HEK293 (cell line): ENCODE measurements at regions not wholly inside any gene's neighbourhood (a gene's known extent, or its start where the extent isn't known, plus 50 kb on each side); places are given as distances from the start of the nearest gene placed in this dataset.

Experiments
- CTCF ChIA-PET: fragments of 350-600 bp; formaldehyde crosslinking; extraction: SDS; loops from one replicate; lab custom pipeline; 2021; ENCODE audit warnings: antibody characterized with exemption; lab: Yijun Ruan, JAX
- POLR2A ChIA-PET: fragments of 300-600 bp; formaldehyde crosslinking; extraction: SDS; loops from one replicate; lab custom pipeline; 2020; ENCODE audit warnings: antibody characterized with exemption, inconsistent platforms; lab: Yijun Ruan, JAX
- H3K27ac ChIP-seq: fragments of 200-500 bp; sonication (Bioruptor generic); 2 replicates; pipeline ENCODE4 v1.5.1; 2014; ENCODE audit warnings: low read depth, low read length, control low read depth, inconsistent platforms; ENCODE audit errors: extremely low read depth
- H3K36me3 ChIP-seq, 2 experiments: fragments of 200-500 bp in 1 of 2; sonication (Bioruptor generic) in 1 of 2; 1 replicate in 1 of 2; 2 replicates in 1 of 2; pipeline ENCODE4 v1.5.1; 2014 to 2017; ENCODE audit warnings: inconsistent platforms in 2 of 2, low read length in 2 of 2; ENCODE audit not compliant: control insufficient read depth in 2 of 2, insufficient read depth in 1 of 2
- H3K4me1 ChIP-seq: fragments of 200-500 bp; sonication (Bioruptor generic); 2 replicates; pipeline ENCODE4 v1.5.1; 2014; ENCODE audit warnings: mild to moderate bottlenecking, low read length, inconsistent platforms; ENCODE audit not compliant: control insufficient read depth, insufficient read depth
- H3K4me3 ChIP-seq: 2 replicates; pipeline ENCODE4 v1.5.1; 2011; ENCODE audit warnings: low read depth, mild to moderate bottlenecking, control low read depth, low read length, moderate library complexity
- H3K9me3 ChIP-seq: fragments of 200-500 bp; sonication (Bioruptor generic); 2 replicates; pipeline ENCODE4 v1.5.1; 2014; ENCODE audit warnings: low read depth, low read length, inconsistent platforms; ENCODE audit not compliant: control insufficient read depth, insufficient read depth
- EGR2 ChIP-seq: fragments of 450-650 bp; formaldehyde crosslinking; IDR thresholded peaks from 2 replicates; pipeline ENCODE4 v1.5.1; 2016; ENCODE audit warnings: low read depth, missing biosample characterization, missing genetic modification characterization
- FEZF1 ChIP-seq: fragments of 450-650 bp; formaldehyde crosslinking; IDR thresholded peaks from 2 replicates; pipeline ENCODE4 v1.5.1; 2016; ENCODE audit warnings: missing biosample characterization, missing genetic modification characterization
- GLIS2 ChIP-seq: fragments of 450-650 bp; formaldehyde crosslinking; IDR thresholded peaks from 2 replicates; pipeline ENCODE4 v1.5.1; 2016; ENCODE audit warnings: missing biosample characterization, missing genetic modification characterization
- KLF1 ChIP-seq: fragments of 450-650 bp; formaldehyde crosslinking; IDR thresholded peaks from 2 replicates; pipeline ENCODE4 v1.5.1; 2016; ENCODE audit warnings: missing biosample characterization, missing genetic modification characterization
- KLF10 ChIP-seq: fragments of 450-650 bp; IDR thresholded peaks from 2 replicates; pipeline ENCODE4 v1.5.1; 2018; ENCODE audit warnings: missing biosample characterization, mild to moderate bottlenecking, missing genetic modification characterization
- KLF16 ChIP-seq: fragments of 450-650 bp; formaldehyde crosslinking; IDR thresholded peaks from 2 replicates; pipeline ENCODE4 v1.5.1; 2017; ENCODE audit warnings: missing biosample characterization, missing genetic modification characterization
- KLF9 ChIP-seq: fragments of 450-650 bp; formaldehyde crosslinking; IDR thresholded peaks from 2 replicates; pipeline ENCODE4 v1.5.1; 2016; ENCODE audit warnings: missing biosample characterization, missing genetic modification characterization, low read depth
- RBAK ChIP-seq: fragments of 450-650 bp; formaldehyde crosslinking; IDR thresholded peaks from 2 replicates; pipeline ENCODE4 v1.5.1; 2016; ENCODE audit warnings: missing biosample characterization, missing genetic modification characterization
- SCRT2 ChIP-seq: fragments of 450-650 bp; formaldehyde crosslinking; IDR thresholded peaks from 2 replicates; pipeline ENCODE4 v1.5.1; 2016; ENCODE audit warnings: missing biosample characterization, missing genetic modification characterization
- ZBTB20 ChIP-seq: fragments of 450-650 bp; formaldehyde crosslinking; IDR thresholded peaks from 2 replicates; pipeline ENCODE4 v1.5.1; 2016; ENCODE audit warnings: missing biosample characterization, missing genetic modification characterization
- ZBTB48 ChIP-seq: fragments of 450-650 bp; formaldehyde crosslinking; IDR thresholded peaks from 2 replicates; pipeline ENCODE4 v1.5.1; 2016; ENCODE audit warnings: missing biosample characterization, missing genetic modification characterization
- ZBTB7A ChIP-seq: fragments of 450-650 bp; formaldehyde crosslinking; IDR thresholded peaks from 2 replicates; pipeline ENCODE4 v1.5.1; 2016; ENCODE audit warnings: low read depth, missing biosample characterization, missing genetic modification characterization
- ZNF121 ChIP-seq: fragments of 450-650 bp; formaldehyde crosslinking; IDR thresholded peaks from 2 replicates; pipeline ENCODE4 v1.5.1; 2016; ENCODE audit warnings: missing biosample characterization, missing genetic modification characterization
- ZNF132 ChIP-seq: fragments of 450-650 bp; formaldehyde crosslinking; IDR thresholded peaks from 2 replicates; pipeline ENCODE4 v1.5.1; 2017; ENCODE audit warnings: missing biosample characterization, missing genetic modification characterization, borderline replicate concordance
- ZNF133 ChIP-seq: fragments of 450-650 bp; formaldehyde crosslinking; IDR thresholded peaks from 2 replicates; pipeline ENCODE4 v1.5.1; 2016; ENCODE audit warnings: missing biosample characterization, missing genetic modification characterization
- ZNF155 ChIP-seq: fragments of 450-650 bp; formaldehyde crosslinking; IDR thresholded peaks from 2 replicates; pipeline ENCODE4 v1.5.1; 2016; ENCODE audit warnings: missing biosample characterization, missing genetic modification characterization
- ZNF169 ChIP-seq: fragments of 450-650 bp; formaldehyde crosslinking; IDR thresholded peaks from 2 replicates; pipeline ENCODE4 v1.5.1; 2016; ENCODE audit warnings: missing biosample characterization, missing genetic modification characterization
- ZNF211 ChIP-seq: fragments of 450-650 bp; formaldehyde crosslinking; IDR thresholded peaks from 2 replicates; pipeline ENCODE4 v1.5.1; 2016; ENCODE audit warnings: low read depth, missing biosample characterization, missing genetic modification characterization
- ZNF214 ChIP-seq: fragments of 450-650 bp; formaldehyde crosslinking; IDR thresholded peaks from 2 replicates; pipeline ENCODE4 v1.5.1; 2017; ENCODE audit warnings: missing biosample characterization, mild to moderate bottlenecking, missing genetic modification characterization, borderline replicate concordance
- ZNF223 ChIP-seq: fragments of 450-650 bp; formaldehyde crosslinking; IDR thresholded peaks from 2 replicates; pipeline ENCODE4 v1.5.1; 2016; ENCODE audit warnings: missing biosample characterization, missing genetic modification characterization
- ZNF302 ChIP-seq: fragments of 450-650 bp; formaldehyde crosslinking; IDR thresholded peaks from 2 replicates; pipeline ENCODE4 v1.5.1; 2016; ENCODE audit warnings: missing biosample characterization, missing genetic modification characterization, low read depth
- ZNF37A ChIP-seq: fragments of 450-650 bp; IDR thresholded peaks from 2 replicates; pipeline ENCODE4 v1.5.1; 2018; ENCODE audit warnings: missing biosample characterization, missing genetic modification characterization
- ZNF426 ChIP-seq: fragments of 450-650 bp; formaldehyde crosslinking; IDR thresholded peaks from 2 replicates; pipeline ENCODE4 v1.5.1; 2017; ENCODE audit warnings: missing biosample characterization, missing genetic modification characterization, mild to moderate bottlenecking, inconsistent platforms, moderate library complexity
- ZNF48 ChIP-seq: fragments of 450-650 bp; formaldehyde crosslinking; IDR thresholded peaks from 2 replicates; pipeline ENCODE4 v1.5.1; 2016; ENCODE audit warnings: missing biosample characterization, missing genetic modification characterization
- ZNF514 ChIP-seq: fragments of 450-650 bp; formaldehyde crosslinking; IDR thresholded peaks from 2 replicates; pipeline ENCODE4 v1.5.1; 2016; ENCODE audit warnings: missing biosample characterization, missing genetic modification characterization
- ZNF549 ChIP-seq: fragments of 450-650 bp; IDR thresholded peaks from 2 replicates; pipeline ENCODE4 v1.5.1; 2018; ENCODE audit warnings: missing biosample characterization, missing genetic modification characterization, mild to moderate bottlenecking, inconsistent platforms, moderate library complexity
- ZNF560 ChIP-seq: fragments of 450-650 bp; formaldehyde crosslinking; IDR thresholded peaks from 2 replicates; pipeline ENCODE4 v1.5.1; 2017; ENCODE audit warnings: missing biosample characterization, missing genetic modification characterization, borderline replicate concordance
- ZNF561 ChIP-seq: fragments of 450-650 bp; IDR thresholded peaks from 2 replicates; pipeline ENCODE4 v1.5.1; 2018; ENCODE audit warnings: missing biosample characterization, missing genetic modification characterization, borderline replicate concordance
- ZNF600 ChIP-seq: fragments of 450-650 bp; formaldehyde crosslinking; IDR thresholded peaks from 2 replicates; pipeline ENCODE4 v1.5.1; 2016; ENCODE audit warnings: missing biosample characterization, missing genetic modification characterization
- ZNF621 ChIP-seq: fragments of 450-650 bp; formaldehyde crosslinking; IDR thresholded peaks from 2 replicates; pipeline ENCODE4 v1.5.1; 2017; ENCODE audit warnings: missing biosample characterization, missing genetic modification characterization
- ZNF623 ChIP-seq: fragments of 450-650 bp; formaldehyde crosslinking; IDR thresholded peaks from 2 replicates; pipeline ENCODE4 v1.5.1; 2016; ENCODE audit warnings: missing biosample characterization, missing genetic modification characterization
- ZNF629 ChIP-seq: fragments of 450-650 bp; formaldehyde crosslinking; IDR thresholded peaks from 2 replicates; pipeline ENCODE4 v1.5.1; 2017; ENCODE audit warnings: missing biosample characterization, missing genetic modification characterization
- ZNF701 ChIP-seq: fragments of 450-650 bp; formaldehyde crosslinking; IDR thresholded peaks from 2 replicates; pipeline ENCODE4 v1.5.1; 2016; ENCODE audit warnings: missing biosample characterization, missing genetic modification characterization
- ZNF785 ChIP-seq: fragments of 450-650 bp; formaldehyde crosslinking; IDR thresholded peaks from 2 replicates; pipeline ENCODE4 v1.5.1; 2016; ENCODE audit warnings: missing biosample characterization, missing genetic modification characterization
- ZXDB ChIP-seq: fragments of 450-650 bp; formaldehyde crosslinking; IDR thresholded peaks from 2 replicates; pipeline ENCODE4 v1.5.1; 2016; ENCODE audit warnings: missing biosample characterization, missing genetic modification characterization
- TF ChIP-seq, protein P1 (sequence below): IDR thresholded peaks from 2 replicates; pipeline ENCODE4 v1.6.1; 2011; ENCODE audit warnings: mild to moderate bottlenecking, low read depth, low read length, borderline replicate concordance
- TF ChIP-seq, protein P2 (sequence below): fragments of 450-650 bp; formaldehyde crosslinking; IDR thresholded peaks from 2 replicates; pipeline ENCODE4 v1.5.1; 2017; ENCODE audit warnings: missing biosample characterization, missing genetic modification characterization
- TF ChIP-seq, protein P3 (sequence below): fragments of 450-650 bp; formaldehyde crosslinking; IDR thresholded peaks from 2 replicates; pipeline ENCODE4; 2016; ENCODE audit warnings: missing biosample characterization, missing genetic modification characterization

DNA sequence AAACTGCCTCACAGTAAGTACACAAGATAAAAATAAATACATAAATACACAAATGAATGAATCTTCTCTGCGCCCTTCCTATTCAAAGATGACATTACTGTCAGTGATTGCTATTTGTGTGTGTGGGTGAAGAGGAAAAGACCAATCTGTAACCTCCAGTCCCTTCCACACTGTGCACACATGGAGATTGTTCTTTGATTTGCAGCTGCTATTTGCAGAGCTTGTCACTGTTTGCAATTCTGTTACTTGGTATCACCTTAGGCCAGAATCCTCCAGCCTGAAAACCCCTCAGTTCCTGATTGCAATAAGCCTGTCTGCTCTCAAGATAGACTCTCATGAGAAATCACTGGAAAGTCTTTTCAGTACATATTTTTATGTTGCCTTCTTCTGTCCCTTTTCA, 1314.9 kb downstream of the PCDH9 start:
- Histone ChIP-seq H3K9me3 (no peaks in the 10 kb centered on the region), H3K36me3 (no peaks in the 10 kb centered on the region), H3K4me3 (no peak overlapping the region), H3K27ac (no peak overlapping the region), H3K4me1 (no peaks in the 10 kb centered on the region)
- POLR2A ChIA-PET, result no interaction called here
- CTCF ChIA-PET, result no interaction called here
- no peak for TF ChIP-seq FEZF1 (tag by site-specific recombination)
- TF ChIP-seq, protein P1, sequence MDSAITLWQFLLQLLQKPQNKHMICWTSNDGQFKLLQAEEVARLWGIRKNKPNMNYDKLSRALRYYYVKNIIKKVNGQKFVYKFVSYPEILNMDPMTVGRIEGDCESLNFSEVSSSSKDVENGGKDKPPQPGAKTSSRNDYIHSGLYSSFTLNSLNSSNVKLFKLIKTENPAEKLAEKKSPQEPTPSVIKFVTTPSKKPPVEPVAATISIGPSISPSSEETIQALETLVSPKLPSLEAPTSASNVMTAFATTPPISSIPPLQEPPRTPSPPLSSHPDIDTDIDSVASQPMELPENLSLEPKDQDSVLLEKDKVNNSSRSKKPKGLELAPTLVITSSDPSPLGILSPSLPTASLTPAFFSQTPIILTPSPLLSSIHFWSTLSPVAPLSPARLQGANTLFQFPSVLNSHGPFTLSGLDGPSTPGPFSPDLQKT, result no peak
- no peak for TF ChIP-seq ZNF132
- TF ChIP-seq ZNF211 (tag by site-specific recombination), result no peak
- no peak for TF ChIP-seq ZNF302 (tag by site-specific recombination)
- TF ChIP-seq ZNF514 (tag by site-specific recombination), result no peak
- no peak for TF ChIP-seq ZNF629 (tag by site-specific recombination)
- TF ChIP-seq ZNF133 (tag by site-specific recombination), result no peak
- no peak for TF ChIP-seq KLF1 (tag by site-specific recombination)
- no peak for TF ChIP-seq KLF9
- TF ChIP-seq KLF10, result no peak
- TF ChIP-seq ZNF701 (tag by site-specific recombination), result no peak
- TF ChIP-seq ZNF621, result no peak
- no peak for TF ChIP-seq ZNF169 (tag by site-specific recombination)
- no peak for TF ChIP-seq ZBTB48 (tag by site-specific recombination)
- TF ChIP-seq, protein P2, sequence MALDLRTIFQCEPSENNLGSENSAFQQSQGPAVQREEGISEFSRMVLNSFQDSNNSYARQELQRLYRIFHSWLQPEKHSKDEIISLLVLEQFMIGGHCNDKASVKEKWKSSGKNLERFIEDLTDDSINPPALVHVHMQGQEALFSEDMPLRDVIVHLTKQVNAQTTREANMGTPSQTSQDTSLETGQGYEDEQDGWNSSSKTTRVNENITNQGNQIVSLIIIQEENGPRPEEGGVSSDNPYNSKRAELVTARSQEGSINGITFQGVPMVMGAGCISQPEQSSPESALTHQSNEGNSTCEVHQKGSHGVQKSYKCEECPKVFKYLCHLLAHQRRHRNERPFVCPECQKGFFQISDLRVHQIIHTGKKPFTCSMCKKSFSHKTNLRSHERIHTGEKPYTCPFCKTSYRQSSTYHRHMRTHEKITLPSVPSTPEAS, result no peak
- TF ChIP-seq ZNF561 (tag by site-specific recombination), result no peak
- no peak for TF ChIP-seq ZNF121
- TF ChIP-seq ZNF37A (tag by site-specific recombination), result no peak
- no peak for TF ChIP-seq ZNF623 (tag by site-specific recombination)

DNA sequence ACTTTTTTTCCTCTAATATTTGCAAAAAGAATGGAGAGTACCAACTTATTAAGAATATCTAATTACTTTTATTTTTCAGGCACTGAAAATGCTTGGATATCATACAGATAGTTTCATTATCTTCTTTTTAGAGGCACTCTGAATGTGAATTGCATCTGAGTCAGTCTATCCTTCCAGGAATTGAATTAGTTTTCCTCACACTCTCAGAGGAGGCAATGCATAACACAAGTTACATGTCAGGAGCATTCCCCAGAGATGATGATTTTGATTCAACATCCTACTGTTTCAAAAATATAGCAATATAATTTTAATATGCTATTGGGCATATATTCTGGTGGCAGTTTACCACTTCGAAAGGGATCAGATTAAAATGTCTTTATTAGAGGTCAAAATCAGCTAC, 1315.4 kb downstream of the PCDH9 start:
- CTCF ChIA-PET, result no interaction called here
- H3K27ac ChIP-seq, result no peak overlapping the region

More for the DNA sequence above, 1315.4 kb downstream of the PCDH9 start:
- H3K4me1 ChIP-seq, result no peaks in the 10 kb centered on the region
- TF ChIP-seq ZXDB (tag by site-specific recombination), result no peak
- no peak for TF ChIP-seq KLF16 (tag by site-specific recombination)
- TF ChIP-seq, protein P3, sequence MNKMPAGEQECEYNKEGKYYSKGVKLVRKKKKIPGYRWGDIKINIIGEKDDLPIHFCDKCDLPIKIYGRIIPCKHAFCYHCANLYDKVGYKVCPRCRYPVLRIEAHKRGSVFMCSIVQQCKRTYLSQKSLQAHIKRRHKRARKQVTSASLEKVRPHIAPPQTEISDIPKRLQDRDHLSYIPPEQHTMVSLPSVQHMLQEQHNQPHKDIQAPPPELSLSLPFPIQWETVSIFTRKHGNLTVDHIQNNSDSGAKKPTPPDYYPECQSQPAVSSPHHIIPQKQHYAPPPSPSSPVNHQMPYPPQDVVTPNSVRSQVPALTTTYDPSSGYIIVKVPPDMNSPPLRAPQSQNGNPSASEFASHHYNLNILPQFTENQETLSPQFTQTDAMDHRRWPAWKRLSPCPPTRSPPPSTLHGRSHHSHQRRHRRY (tag by site-specific recombination), result no peak
- TF ChIP-seq EGR2 (tag by site-specific recombination), result no peak
- TF ChIP-seq ZNF48, result no peak
- TF ChIP-seq GLIS2 (tag by site-specific recombination), result no peak
- no peak for TF ChIP-seq ZBTB20 (tag by site-specific recombination)
- TF ChIP-seq ZNF549, result no peak
- no peak for TF ChIP-seq KLF1 (tag by site-specific recombination)
- no peak for TF ChIP-seq ZNF600 (tag by site-specific recombination)
- TF ChIP-seq ZNF426 (tag by site-specific recombination), result no peak
- TF ChIP-seq ZNF155 (tag by site-specific recombination), result no peak
- no peak for TF ChIP-seq ZNF223 (tag by site-specific recombination)
- TF ChIP-seq ZBTB7A (tag by site-specific recombination), result no peak
- TF ChIP-seq SCRT2 (tag by site-specific recombination), result no peak
- no peak for TF ChIP-seq ZNF560
- no peak for TF ChIP-seq RBAK (tag by site-specific recombination)
- no peak for TF ChIP-seq ZNF785 (tag by site-specific recombination)
- TF ChIP-seq ZNF214 (tag by site-specific recombination), result no peak
- H3K4me3 ChIP-seq, result no peak overlapping the region
- POLR2A ChIA-PET, result no interaction called here
- H3K9me3 ChIP-seq, result no peaks in the 10 kb centered on the region
- H3K36me3 ChIP-seq, result no peaks in the 10 kb centered on the region
